CD4-positive, CD25-positive, alpha-beta regulatory T cell (primary cell): ENCODE measurements at regions not wholly inside any gene's neighbourhood (a gene's known extent, or its start where the extent isn't known, plus 50 kb on each side); places are given as distances from the start of the nearest gene placed in this dataset.
A peak's percentile ranks its signal among the peaks of the same experiment; 100 is the strongest.

Source experiments
- ATAC-seq, 2 donors: fragments of 150-1000 bp; cut with Tn5 transposase; one replicate each; pipeline ENCODE4 v1.10.0; 2021; ENCODE audit warnings: low read depth in 2 of 2, moderate number of reproducible peaks in 2 of 2, moderate library complexity in 1 of 2
- DNase-seq, 3 donors: peaks; one replicate each; pipeline versions ENCODE4 v3.0.0 to v3.0.0-alpha.2; 2012 to 2022; ENCODE audit warnings: mixed read lengths in 1 of 3
- H3K27ac ChIP-seq: one replicate; pipeline ENCODE4 v1.7.0; 2013; ENCODE audit warnings: mild to moderate bottlenecking, low read length; ENCODE audit not compliant: insufficient read depth, poor library complexity, severe bottlenecking
- H3K27me3 ChIP-seq: one replicate; pipeline ENCODE4 v1.7.0; 2013; ENCODE audit warnings: low read length; ENCODE audit not compliant: control insufficient read depth, insufficient read depth
- H3K36me3 ChIP-seq: one replicate; pipeline ENCODE4 v1.7.0; 2013; ENCODE audit warnings: mild to moderate bottlenecking, low read length, moderate library complexity; ENCODE audit not compliant: control insufficient read depth, insufficient read depth
- H3K4me1 ChIP-seq: 2 replicates; pipeline ENCODE4 v1.7.0; 2013; ENCODE audit warnings: mild to moderate bottlenecking, low read length; ENCODE audit not compliant: insufficient read depth, control insufficient read depth, poor library complexity, severe bottlenecking
- H3K4me3 ChIP-seq: one replicate; pipeline ENCODE4 v1.7.0; 2013; ENCODE audit warnings: low read depth, mild to moderate bottlenecking, low read length, moderate library complexity
- H3K9me3 ChIP-seq, 2 experiments: 1 replicate in 1 of 2; 2 replicates in 1 of 2; pipeline ENCODE4 v1.7.0; 2013; ENCODE audit warnings: low read length in 2 of 2, mild to moderate bottlenecking in 1 of 2, moderate library complexity in 1 of 2; ENCODE audit not compliant: control insufficient read depth in 2 of 2
- H3K27ac Mint-ChIP-seq, 3 donors: one replicate each; pipeline ENCODE4 v1.8.0; 2020 to 2022; ENCODE audit warnings: mild to moderate bottlenecking in 3 of 3, mixed read lengths in 3 of 3, moderate library complexity in 2 of 3
- H3K27me3 Mint-ChIP-seq: one replicate; pipeline ENCODE4 v1.8.0; 2022; ENCODE audit warnings: mild to moderate bottlenecking, mixed read lengths
- H3K36me3 Mint-ChIP-seq: one replicate; pipeline ENCODE4 v1.8.0; 2020; ENCODE audit warnings: mixed read lengths
- H3K4me1 Mint-ChIP-seq, 4 donors: one replicate each; pipeline ENCODE4 v1.8.0; 2020 to 2022; ENCODE audit warnings: mixed read lengths in 4 of 4, mild to moderate bottlenecking in 1 of 4
- H3K4me3 Mint-ChIP-seq, 4 donors: one replicate each; pipeline ENCODE4 v1.8.0; 2020 to 2022; ENCODE audit warnings: mild to moderate bottlenecking in 4 of 4, mixed read lengths in 4 of 4, moderate library complexity in 3 of 4
- H3K9me3 Mint-ChIP-seq, 7 donors: one replicate each; pipeline ENCODE4 v1.8.0; 2020 to 2022; ENCODE audit warnings: mixed read lengths in 7 of 7, mild to moderate bottlenecking in 3 of 7, moderate library complexity in 2 of 7

DNA sequence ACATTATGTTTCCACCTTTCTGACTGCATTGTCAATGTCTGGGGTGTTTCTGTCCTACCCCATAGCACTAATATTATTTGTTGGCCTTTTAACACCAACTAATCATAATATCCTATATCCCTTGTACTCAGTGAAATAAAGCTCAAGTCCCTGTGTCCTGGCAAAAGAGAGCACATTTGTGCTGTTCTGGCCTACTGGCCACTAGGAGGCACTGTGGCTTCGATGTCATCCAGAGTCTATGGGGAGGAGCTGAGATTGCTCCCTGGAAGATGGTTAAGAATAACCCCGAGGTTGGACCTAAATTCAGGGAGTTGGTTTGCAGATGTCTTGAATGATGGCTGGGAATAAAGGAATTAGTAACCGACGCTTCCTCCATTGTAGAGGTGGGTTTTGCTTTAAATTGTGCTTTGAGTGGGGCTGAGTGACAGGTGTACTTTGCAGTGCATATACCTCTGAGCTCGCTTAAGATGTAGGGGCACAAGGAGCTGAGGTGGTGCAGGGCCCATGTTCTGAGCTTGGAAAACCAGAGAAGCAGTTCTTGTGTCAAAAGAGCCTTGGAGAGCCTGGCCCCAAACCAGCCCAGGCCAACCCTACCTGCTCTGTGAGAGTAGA is 191.2 kb upstream of the PRSS1 start:
- H3K4me3 ChIP-seq = peak overlapping the region; percentile 24
- H3K36me3 ChIP-seq = no peaks in the 10 kb centered on the region
- Mint-ChIP-seq H3K4me1 (peaks cover 0 to 7% (median 2%) of the 10 kb centered on the region in 4 donors), H3K27me3 (peaks cover 16% of the 10 kb centered on the region), H3K36me3 (no peaks in the 10 kb centered on the region), H3K27ac (peak overlapping the region in 1 of 3 donors; percentile 65), H3K4me3 (peak overlapping the region in 3 of 4 donors; percentile 5 to 75 (median 70)), H3K9me3 (no peaks in the 10 kb centered on the region)
- H3K9me3 ChIP-seq = no peaks in the 10 kb centered on the region
- no peaks in the 10 kb centered on the region for H3K4me1 ChIP-seq
- peak; percentile 56 to 62 for ATAC-seq
- no peak overlapping the region for H3K27ac ChIP-seq
- no peaks in the 10 kb centered on the region for H3K27me3 ChIP-seq
- DNase-seq = peak; percentile 30 to 63 (median 35)

DNA sequence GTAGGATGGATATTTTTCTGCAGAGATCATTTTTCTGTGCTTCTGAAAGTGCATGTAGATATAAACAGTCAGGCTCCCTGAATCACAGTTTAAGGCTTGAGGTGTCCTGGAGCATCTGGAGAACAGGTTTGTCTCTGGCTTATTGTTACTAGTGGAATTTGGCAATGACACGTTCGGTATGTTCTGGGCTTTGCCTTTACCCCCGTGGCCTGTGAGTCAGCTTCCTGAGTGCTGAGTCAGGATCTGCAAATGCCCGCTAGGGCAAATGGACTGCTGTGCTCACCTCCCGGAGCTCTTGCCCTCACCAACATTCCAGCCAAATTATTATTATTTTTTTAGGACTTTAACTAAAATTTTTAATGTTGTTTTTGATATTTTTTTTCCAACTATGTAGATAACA is 192.5 kb upstream of the PRSS1 start:
- Histone ChIP-seq H3K27me3 (no peaks in the 10 kb centered on the region), H3K27ac (no peak overlapping the region), H3K36me3 (no peaks in the 10 kb centered on the region), H3K4me3 (no peak overlapping the region), H3K9me3 (no peaks in the 10 kb centered on the region), H3K4me1 (no peaks in the 10 kb centered on the region)
- peak in 1 of 3 donors; percentile 15 for DNase-seq
- Mint-ChIP-seq H3K27me3 (peaks cover 16% of the 10 kb centered on the region), H3K27ac (no peak overlapping the region), H3K4me3 (no peak overlapping the region), H3K9me3 (no peaks in the 10 kb centered on the region), H3K36me3 (no peaks in the 10 kb centered on the region), H3K4me1 (peaks cover 0 to 7% (median 2%) of the 10 kb centered on the region in 4 donors)
- no peak for ATAC-seq

DNA sequence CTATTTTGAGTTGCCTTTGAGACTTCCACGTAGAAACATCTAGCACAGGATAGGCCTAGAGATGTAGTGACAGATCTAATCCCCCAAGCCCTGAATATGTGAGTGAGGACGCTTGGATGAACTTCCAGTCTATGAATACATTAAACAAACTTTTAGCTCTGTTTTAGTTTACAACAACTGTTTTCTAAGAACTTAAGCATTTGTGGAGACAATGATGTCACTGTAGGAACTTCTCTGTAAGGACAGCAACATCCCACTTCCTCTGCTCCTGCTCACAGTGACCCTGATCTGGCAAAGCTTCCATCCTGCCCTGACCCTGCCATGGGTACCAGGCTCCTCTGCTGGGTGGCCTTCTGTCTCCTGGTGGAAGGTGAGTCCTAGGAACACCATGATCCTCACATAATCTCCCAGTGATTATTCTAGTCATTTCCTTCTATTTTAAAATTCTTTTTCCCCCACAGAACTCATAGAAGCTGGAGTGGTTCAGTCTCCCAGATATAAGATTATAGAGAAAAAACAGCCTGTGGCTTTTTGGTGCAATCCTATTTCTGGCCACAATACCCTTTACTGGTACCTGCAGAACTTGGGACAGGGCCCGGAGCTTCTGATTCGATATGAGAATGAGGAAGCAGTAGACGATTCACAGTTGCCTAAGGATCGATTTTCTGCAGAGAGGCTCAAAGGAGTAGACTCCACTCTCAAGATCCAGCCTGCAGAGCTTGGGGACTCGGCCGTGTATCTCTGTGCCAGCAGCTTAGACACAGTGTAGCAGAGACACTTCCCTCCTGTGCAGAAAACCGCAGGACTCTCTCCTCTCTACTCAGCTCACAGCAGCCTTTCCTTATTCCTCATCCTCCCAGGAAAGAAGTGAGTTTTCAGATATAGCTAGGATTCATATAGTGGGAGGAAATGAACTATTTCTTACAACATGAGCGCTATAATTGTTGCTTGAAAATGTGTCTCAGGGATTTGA is 194.4 kb upstream of the PRSS1 start:
- no peaks in the 10 kb centered on the region for H3K27me3 ChIP-seq
- peak overlapping the region in 1 of 4 donors; percentile 5 for H3K4me3 Mint-ChIP-seq

DNA sequence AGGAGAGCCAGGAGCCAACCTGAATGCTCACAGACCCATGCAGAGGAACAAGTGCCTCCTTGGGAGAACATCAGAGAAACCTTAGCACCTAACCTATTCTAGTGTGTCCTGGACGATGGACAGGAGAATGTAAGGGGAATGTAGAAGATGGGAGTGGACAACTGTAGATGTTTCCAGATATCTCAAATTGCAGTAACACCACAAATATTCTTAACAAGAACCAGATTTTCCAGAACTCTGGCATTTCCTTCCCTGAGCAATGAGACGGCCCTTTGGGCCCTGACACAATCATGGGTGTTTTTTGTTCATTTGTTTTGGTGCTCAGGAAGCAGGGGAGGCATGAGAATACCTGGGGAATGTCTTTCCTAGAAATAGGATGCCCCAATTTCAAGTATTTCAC is 196.1 kb upstream of the PRSS1 start:
- no peak overlapping the region for H3K4me3 ChIP-seq
- DNase-seq (no peak), ATAC-seq (no peak)
- Mint-ChIP-seq H3K4me3 (no peak overlapping the region), H3K4me1 (peaks cover 0 to 4% (median 3%) of the 10 kb centered on the region in 4 donors), H3K27me3 (peaks cover 11% of the 10 kb centered on the region), H3K36me3 (no peaks in the 10 kb centered on the region), H3K9me3 (no peaks in the 10 kb centered on the region), H3K27ac (no peak overlapping the region)
- H3K27ac ChIP-seq = no peak overlapping the region
- H3K4me1 ChIP-seq = no peaks in the 10 kb centered on the region
- no peaks in the 10 kb centered on the region for H3K36me3 ChIP-seq
- no peaks in the 10 kb centered on the region for H3K9me3 ChIP-seq
- H3K27me3 ChIP-seq = peaks cover 2% of the 10 kb centered on the region

More for the DNA sequence above, 194.4 kb upstream of the PRSS1 start:
- DNase-seq (no peak), ATAC-seq (peak in 1 of 2 donors; percentile 31)
- H3K27me3 Mint-ChIP-seq = peaks cover 11% of the 10 kb centered on the region
- H3K36me3 Mint-ChIP-seq = no peaks in the 10 kb centered on the region
- H3K27ac ChIP-seq = no peak overlapping the region
- H3K4me1 ChIP-seq = no peaks in the 10 kb centered on the region
- H3K27ac Mint-ChIP-seq = peak overlapping the region in 1 of 3 donors; percentile 76
- no peak overlapping the region for H3K4me3 ChIP-seq
- peaks cover 0 to 6% (median 3%) of the 10 kb centered on the region in 4 donors for H3K4me1 Mint-ChIP-seq
- no peaks in the 10 kb centered on the region for H3K36me3 ChIP-seq
- no peaks in the 10 kb centered on the region for H3K9me3 ChIP-seq
- H3K9me3 Mint-ChIP-seq = no peaks in the 10 kb centered on the region

DNA sequence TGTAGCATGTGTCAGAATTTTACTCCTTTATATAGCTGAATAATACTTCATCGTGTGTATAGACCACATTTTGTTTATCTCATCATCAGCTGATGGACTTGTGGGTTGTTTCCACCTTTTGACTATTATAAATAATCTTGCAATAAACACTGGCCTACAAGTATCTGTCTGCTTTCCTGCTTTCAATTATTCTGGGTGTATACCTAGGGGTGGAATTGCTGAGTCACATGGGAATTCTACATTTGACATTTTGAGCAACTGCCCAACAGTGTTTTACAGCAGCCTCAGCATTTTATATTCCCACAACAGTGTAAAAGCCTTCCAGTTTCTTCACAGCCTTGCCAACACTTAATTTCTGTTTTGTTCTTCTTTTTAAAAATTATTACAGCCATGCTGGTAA is 200.3 kb upstream of the PRSS1 start:
- Histone ChIP-seq H3K27ac (no peak overlapping the region), H3K4me1 (no peaks in the 10 kb centered on the region), H3K36me3 (no peaks in the 10 kb centered on the region), H3K4me3 (no peak overlapping the region), H3K27me3 (peaks cover 2% of the 10 kb centered on the region), H3K9me3 (no peaks in the 10 kb centered on the region)
- Mint-ChIP-seq H3K36me3 (peaks cover 4% of the 10 kb centered on the region), H3K4me3 (no peak overlapping the region), H3K9me3 (no peaks in the 10 kb centered on the region), H3K4me1 (peaks cover 0 to 4% (median 1%) of the 10 kb centered on the region in 4 donors), H3K27ac (no peak overlapping the region), H3K27me3 (no peaks in the 10 kb centered on the region)
- no peak for DNase-seq
- no peak for ATAC-seq

DNA sequence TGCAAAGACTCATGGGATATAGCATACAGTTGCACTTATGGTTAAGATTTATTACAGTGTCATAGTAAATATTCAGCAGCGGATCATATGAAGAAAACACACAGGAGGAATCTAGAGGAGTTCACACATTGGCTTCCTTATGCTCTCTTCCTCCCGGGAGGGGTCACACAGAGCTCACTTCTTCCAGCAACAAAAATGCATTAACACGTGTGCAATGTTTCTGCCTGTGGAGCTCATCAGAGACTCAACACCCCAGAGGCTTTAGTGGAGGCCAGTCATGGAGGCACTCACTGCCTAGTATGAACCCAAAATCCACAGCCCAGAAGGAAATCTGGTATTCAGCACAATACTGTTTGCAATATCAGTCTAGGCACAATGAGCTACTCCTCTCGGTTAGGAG is 202.8 kb upstream of the PRSS1 start:
- no peak overlapping the region for H3K4me3 ChIP-seq
- H3K27me3 Mint-ChIP-seq = no peaks in the 10 kb centered on the region
- H3K36me3 ChIP-seq = no peaks in the 10 kb centered on the region
- no peak overlapping the region for H3K27ac Mint-ChIP-seq
- no peak overlapping the region for H3K27ac ChIP-seq
- DNase-seq (no peak), ATAC-seq (no peak)
- peaks cover 0 to 5% (median 4%) of the 10 kb centered on the region in 4 donors for H3K4me1 Mint-ChIP-seq
- no peaks in the 10 kb centered on the region for H3K9me3 Mint-ChIP-seq
- H3K9me3 ChIP-seq = no peaks in the 10 kb centered on the region
- peaks cover 4% of the 10 kb centered on the region for H3K36me3 Mint-ChIP-seq
- no peaks in the 10 kb centered on the region for H3K4me1 ChIP-seq
- H3K27me3 ChIP-seq = peaks cover 2% of the 10 kb centered on the region
- H3K4me3 Mint-ChIP-seq = no peak overlapping the region

DNA sequence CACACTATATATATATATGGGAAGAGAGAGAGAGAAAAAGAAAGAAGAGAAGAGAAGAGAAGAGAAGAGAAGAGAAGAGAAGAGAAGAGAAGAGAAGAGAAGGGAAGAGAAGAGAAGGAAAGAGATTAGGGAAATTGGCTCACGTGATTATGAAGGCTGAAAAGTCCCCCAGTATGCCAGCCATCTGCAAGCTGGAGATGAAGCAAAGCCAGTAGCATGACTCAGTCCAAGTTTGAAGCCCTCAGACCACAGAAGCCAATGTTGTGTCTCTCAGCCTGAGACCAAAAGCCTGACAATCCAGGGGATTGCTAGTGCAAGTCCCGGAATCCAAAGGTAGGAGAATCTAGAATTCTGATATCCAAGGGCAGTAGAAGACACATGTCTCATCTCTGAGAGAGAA is 206.3 kb upstream of the PRSS1 start:
- no peaks in the 10 kb centered on the region for H3K9me3 ChIP-seq
- ATAC-seq (no peak), DNase-seq (no peak)
- no peak overlapping the region for H3K4me3 ChIP-seq
- H3K27me3 Mint-ChIP-seq = no peaks in the 10 kb centered on the region
- no peaks in the 10 kb centered on the region for H3K9me3 Mint-ChIP-seq
- no peak overlapping the region for H3K27ac Mint-ChIP-seq
- H3K4me1 ChIP-seq = no peaks in the 10 kb centered on the region
- no peaks in the 10 kb centered on the region for H3K27me3 ChIP-seq
- H3K36me3 ChIP-seq = no peaks in the 10 kb centered on the region
- H3K4me1 Mint-ChIP-seq = peaks cover 0 to 24% (median 9%) of the 10 kb centered on the region in 4 donors
- no peak overlapping the region for H3K27ac ChIP-seq
- no peak overlapping the region for H3K4me3 Mint-ChIP-seq
- H3K36me3 Mint-ChIP-seq = peaks cover 4% of the 10 kb centered on the region
